ENCODE measurements at regions not wholly inside any gene's neighbourhood (a gene's known extent, or its start where the extent isn't known, plus 50 kb on each side); places are given as distances from the start of the nearest gene placed in this dataset.

- no peak for TF ChIP-seq TCF12 (IDR thresholded peaks at IDR 0.05)
- TF ChIP-seq, protein P1, sequence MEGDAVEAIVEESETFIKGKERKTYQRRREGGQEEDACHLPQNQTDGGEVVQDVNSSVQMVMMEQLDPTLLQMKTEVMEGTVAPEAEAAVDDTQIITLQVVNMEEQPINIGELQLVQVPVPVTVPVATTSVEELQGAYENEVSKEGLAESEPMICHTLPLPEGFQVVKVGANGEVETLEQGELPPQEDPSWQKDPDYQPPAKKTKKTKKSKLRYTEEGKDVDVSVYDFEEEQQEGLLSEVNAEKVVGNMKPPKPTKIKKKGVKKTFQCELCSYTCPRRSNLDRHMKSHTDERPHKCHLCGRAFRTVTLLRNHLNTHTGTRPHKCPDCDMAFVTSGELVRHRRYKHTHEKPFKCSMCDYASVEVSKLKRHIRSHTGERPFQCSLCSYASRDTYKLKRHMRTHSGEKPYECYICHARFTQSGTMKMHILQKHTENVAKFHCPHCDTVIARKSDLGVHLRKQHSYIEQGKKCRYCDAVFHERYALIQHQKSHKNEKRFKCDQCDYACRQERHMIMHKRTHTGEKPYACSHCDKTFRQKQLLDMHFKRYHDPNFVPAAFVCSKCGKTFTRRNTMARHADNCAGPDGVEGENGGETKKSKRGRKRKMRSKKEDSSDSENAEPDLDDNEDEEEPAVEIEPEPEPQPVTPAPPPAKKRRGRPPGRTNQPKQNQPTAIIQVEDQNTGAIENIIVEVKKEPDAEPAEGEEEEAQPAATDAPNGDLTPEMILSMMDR (IDR thresholded peaks at IDR 0.05): no peak
- TF ChIP-seq SMC3 (IDR thresholded peaks at IDR 0.05; ENCODE audit: low read depth, low read length): no peak
- no peak for TF ChIP-seq MXI1 (IDR thresholded peaks at IDR 0.05; ENCODE audit: low read depth, low read length)
- no peak for TF ChIP-seq TEAD4 (IDR thresholded peaks at IDR 0.05; ENCODE audit: borderline replicate concordance, insufficient read depth)
- no peak for TF ChIP-seq RCOR1 (IDR thresholded peaks at IDR 0.05; ENCODE audit: low read length)
- no peak for TF ChIP-seq GABPA (IDR thresholded peaks at IDR 0.05; ENCODE audit: low read depth)
- TF ChIP-seq POLR2AphosphoS5 (IDR thresholded peaks at IDR 0.05; ENCODE audit: low read depth, low read length): no peak
- TF ChIP-seq USF2 (IDR thresholded peaks at IDR 0.05; ENCODE audit: borderline replicate concordance, low read depth, low read length): no peak
- TF ChIP-seq SIN3A (IDR thresholded peaks at IDR 0.05; ENCODE audit: borderline replicate concordance, low read depth, low read length): no peak
These were observed 101.7 kb upstream of the PRNP start for GRCh38 chr20:4584510-4584909.

Measured in SK-N-SH (cell line).